ENCODE measurements at regions not wholly inside any gene's neighbourhood (a gene's known extent, or its start where the extent isn't known, plus 50 kb on each side); places are given as distances from the start of the nearest gene placed in this dataset.

- TF ChIP-seq POLR2A (IDR thresholded peaks at IDR 0.05; ENCODE audit: low read depth, low read length) (no peak), POLR2AphosphoS5 (IDR thresholded peaks at IDR 0.05; ENCODE audit: low read depth, low read length) (no peak)
These were observed 754.3 kb upstream of the PKDCC start for GRCh38 chr2:41293491-41293890.
